Endodermal cell (in vitro differentiated cells): ENCODE measurements at regions not wholly inside any gene's neighbourhood (a gene's known extent, or its start where the extent isn't known, plus 50 kb on each side); places are given as distances from the start of the nearest gene placed in this dataset.
"Not testable (repeated sequence)": the region's sequence is repeated elsewhere in the genome, so short reads cannot be mapped to it uniquely, and the experiment has no call there.

ENCODE experiments used
- DNase-seq: peaks from one replicate; pipeline ENCODE4 v3.0.0-alpha.2; 2017
- H3K27ac ChIP-seq: 2 replicates; pipeline ENCODE4 v1.5.1; 2013; ENCODE audit warnings: mild to moderate bottlenecking, low read depth, low read length, moderate library complexity
- H3K27me3 ChIP-seq: 2 replicates; pipeline ENCODE4 v1.6.1; 2013; ENCODE audit warnings: mild to moderate bottlenecking, low read length, moderate library complexity; ENCODE audit not compliant: insufficient read depth, control insufficient read depth, poor library complexity, severe bottlenecking
- H3K36me3 ChIP-seq: 2 replicates; pipeline ENCODE4 v1.7.0; 2013; ENCODE audit warnings: mild to moderate bottlenecking, low read length, moderate library complexity; ENCODE audit not compliant: control insufficient read depth, insufficient read depth
- H3K4me1 ChIP-seq: one replicate; pipeline ENCODE4 v1.7.0; 2013; ENCODE audit warnings: low read length; ENCODE audit not compliant: control insufficient read depth, insufficient read depth
- H3K4me3 ChIP-seq: 2 replicates; pipeline ENCODE4 v1.5.1; 2013; ENCODE audit warnings: mild to moderate bottlenecking, low read length, moderate library complexity
- H3K9ac ChIP-seq: 2 replicates; pipeline ENCODE4 v1.6.1; 2013; ENCODE audit warnings: mild to moderate bottlenecking, low read length, moderate library complexity; ENCODE audit not compliant: poor library complexity, severe bottlenecking; ENCODE audit errors: extremely low read depth
- H3K9me3 ChIP-seq: 2 replicates; pipeline ENCODE4 v1.6.1; 2013; ENCODE audit warnings: mild to moderate bottlenecking, low read length, moderate library complexity; ENCODE audit not compliant: control insufficient read depth
- H3K27ac Mint-ChIP-seq: 2 replicates; pipeline ENCODE4 v1.8.0; 2020; ENCODE audit warnings: mixed read lengths
- H3K27me3 Mint-ChIP-seq: 2 replicates; pipeline ENCODE4 v1.8.0; 2021; ENCODE audit warnings: mild to moderate bottlenecking, mixed read lengths; ENCODE audit not compliant: insufficient read depth
- H3K36me3 Mint-ChIP-seq: 2 replicates; pipeline ENCODE4 v1.8.0; 2020; ENCODE audit warnings: low read depth, mixed read lengths
- H3K4me1 Mint-ChIP-seq: 2 replicates; pipeline ENCODE4 v1.8.0; 2020; ENCODE audit warnings: mixed read lengths
- H3K4me3 Mint-ChIP-seq: 2 replicates; pipeline ENCODE4 v1.8.0; 2020; ENCODE audit warnings: mild to moderate bottlenecking, moderate library complexity, mixed read lengths
- H3K9me3 Mint-ChIP-seq: 2 replicates; pipeline ENCODE4 v1.8.0; 2020; ENCODE audit warnings: mild to moderate bottlenecking, mixed read lengths
- CTCF ChIP-seq: fragments of 200-600 bp; sonication (generic); conservative IDR thresholded peaks from 2 replicates; pipeline ENCODE4 v1.5.0; 2021; ENCODE audit warnings: antibody characterized with exemption, mild to moderate bottlenecking
- WGBS, 2 experiments: methylation state at CpG; one replicate each; pipeline versions ENCODE4 v1.1.5 to v1.1.7; 2013; ENCODE audit warnings: missing lambda C conversion rate in 2 of 2, mixed read lengths in 1 of 2; ENCODE audit not compliant: insufficient coverage in 1 of 2, insufficient read length in 1 of 2; 5-methylcytosine and 5-hydroxymethylcytosine counted together

GRCh38 chr6:170088582-170088955 lies 202.3 kb downstream of the DLL1 start:
- Histone ChIP-seq H3K36me3 (no peaks in the 10 kb centered on the region), H3K27me3 (no peaks in the 10 kb centered on the region), H3K9ac (no peak overlapping the region), H3K27ac (no peak overlapping the region), H3K4me3 (no peak overlapping the region), H3K9me3 (no peaks in the 10 kb centered on the region), H3K4me1 (no peaks in the 10 kb centered on the region)
- H3K4me1 Mint-ChIP-seq = peaks cover 3% of the 10 kb centered on the region
- no peak for TF ChIP-seq CTCF
- no peak overlapping the region for H3K27ac Mint-ChIP-seq
- H3K9me3 Mint-ChIP-seq = peaks cover 4% of the 10 kb centered on the region
- H3K27me3 Mint-ChIP-seq = no peaks in the 10 kb centered on the region
- no peaks in the 10 kb centered on the region for H3K36me3 Mint-ChIP-seq
- H3K4me3 Mint-ChIP-seq = no peak overlapping the region
- DNase-seq = no peak
- 94 to 96% methylated on average over 16 to 20 of the region's 20 CpGs for WGBS, 2 experiments

GRCh38 chr6:170087941-170088581 lies 202.8 kb downstream of the DLL1 start:
- TF ChIP-seq CTCF = no peak
- Mint-ChIP-seq H3K9me3 (peaks cover 4% of the 10 kb centered on the region), H3K27ac (no peak overlapping the region), H3K27me3 (no peaks in the 10 kb centered on the region), H3K4me3 (no peak overlapping the region), H3K4me1 (peaks cover 3% of the 10 kb centered on the region), H3K36me3 (no peaks in the 10 kb centered on the region)
- H3K4me1 ChIP-seq = no peaks in the 10 kb centered on the region
- 82 to 93% methylated on average over 12 to 34 of the region's 36 CpGs for WGBS, 2 experiments
- peak; percentile 36 for DNase-seq
- no peak overlapping the region for H3K27ac ChIP-seq
- H3K9me3 ChIP-seq = no peaks in the 10 kb centered on the region
- no peak overlapping the region for H3K9ac ChIP-seq
- H3K4me3 ChIP-seq = no peak overlapping the region
- no peaks in the 10 kb centered on the region for H3K36me3 ChIP-seq
- no peaks in the 10 kb centered on the region for H3K27me3 ChIP-seq

GRCh38 chr6:170087421-170087780 lies 203.5 kb downstream of the DLL1 start:
- peak; percentile 17 for DNase-seq
- not testable (repeated sequence) for H3K36me3 Mint-ChIP-seq
- WGBS, 2 experiments = 95% methylated on average over 4 of the region's 25 CpGs; no CpG with 5 or more reads in 1 of the 2 experiments

More at GRCh38 chr6:170087421-170087780, 203.5 kb downstream of the DLL1 start:
- not testable (repeated sequence) for H3K27ac Mint-ChIP-seq, H3K9ac ChIP-seq, H3K4me1 Mint-ChIP-seq, H3K4me3 Mint-ChIP-seq, H3K9me3 ChIP-seq, H3K27me3 ChIP-seq, H3K9me3 Mint-ChIP-seq, H3K27ac ChIP-seq, H3K36me3 ChIP-seq, H3K4me3 ChIP-seq, H3K27me3 Mint-ChIP-seq, H3K4me1 ChIP-seq
